GM18502 (cell line): ENCODE measurements at regions not wholly inside any gene's neighbourhood (a gene's known extent, or its start where the extent isn't known, plus 50 kb on each side); places are given as distances from the start of the nearest gene placed in this dataset.
"Not testable (repeated sequence)": the region's sequence is repeated elsewhere in the genome, so short reads cannot be mapped to it uniquely, and the experiment has no call there.

Source experiments
- ATAC-seq: cut with Tn5 transposase; IDR thresholded peaks from one replicate; pipeline ENCODE4 v1.9.1; 2021; ENCODE audit warnings: mild to moderate bottlenecking; ENCODE audit not compliant: unreplicated experiment, poor library complexity

GRCh38 chr4:4004702-4005101 lies 222.0 kb downstream of the OTOP1 start:
- not testable (repeated sequence) for ATAC-seq

GRCh38 chr4:4006356-4006755 lies 220.4 kb downstream of the OTOP1 start:
- ATAC-seq, result not testable (repeated sequence)

- ATAC-seq, result not testable (repeated sequence)
Measured at GRCh38 chr4:4019071-4019470, 207.7 kb downstream of the OTOP1 start.

- not testable (repeated sequence) for ATAC-seq
Measured at GRCh38 chr4:4021161-4021560, 205.6 kb downstream of the OTOP1 start.

GRCh38 chr4:4026708-4027107 lies 200.0 kb downstream of the OTOP1 start:
- not testable (repeated sequence) for ATAC-seq

- not testable (repeated sequence) for ATAC-seq
Measured at GRCh38 chr4:4028752-4029151, 198.0 kb downstream of the OTOP1 start.

- not testable (repeated sequence) for ATAC-seq
Measured at GRCh38 chr4:4030509-4030908, 196.2 kb downstream of the OTOP1 start.

GRCh38 chr4:4031446-4032135 lies 195.1 kb downstream of the OTOP1 start:
- not testable (repeated sequence) for ATAC-seq

- ATAC-seq, result not testable (repeated sequence)
Measured at GRCh38 chr4:4032364-4032763, 194.4 kb downstream of the OTOP1 start.

GRCh38 chr4:4032801-4033605 lies 193.7 kb downstream of the OTOP1 start:
- ATAC-seq, result not testable (repeated sequence)

GRCh38 chr4:4037399-4038138 lies 189.2 kb downstream of the OTOP1 start:
- ATAC-seq, result not testable (repeated sequence)

GRCh38 chr4:4045823-4046222 lies 180.9 kb downstream of the OTOP1 start:
- ATAC-seq, result not testable (repeated sequence)

GRCh38 chr4:4046686-4047085 lies 180.0 kb downstream of the OTOP1 start:
- not testable (repeated sequence) for ATAC-seq

- ATAC-seq, result not testable (repeated sequence)
Measured at GRCh38 chr4:4047202-4047601, 179.5 kb downstream of the OTOP1 start.

- ATAC-seq, result not testable (repeated sequence)
Measured at GRCh38 chr4:4048227-4048626, 178.5 kb downstream of the OTOP1 start.

GRCh38 chr4:4050781-4051180 lies 175.9 kb downstream of the OTOP1 start:
- ATAC-seq, result not testable (repeated sequence)

- ATAC-seq, result not testable (repeated sequence)
Measured at GRCh38 chr4:4052933-4053332, 173.8 kb downstream of the OTOP1 start.

- not testable (repeated sequence) for ATAC-seq
Measured at GRCh38 chr4:4057226-4057625, 169.5 kb downstream of the OTOP1 start.

- not testable (repeated sequence) for ATAC-seq
Measured at GRCh38 chr4:4084171-4084570, 142.6 kb downstream of the OTOP1 start.

GRCh38 chr4:4089716-4090419 lies 136.9 kb downstream of the OTOP1 start:
- not testable (repeated sequence) for ATAC-seq
